Uterus (tissue), 2 donors: ENCODE measurements at regions not wholly inside any gene's neighbourhood (a gene's known extent, or its start where the extent isn't known, plus 50 kb on each side); places are given as distances from the start of the nearest gene placed in this dataset.

Source experiments
- CTCF ChIP-seq, 4 experiments: fragments of 200-600 bp in 2 of 4; fragments of 450-650 bp in 2 of 4; sonication (generic) in 2 of 4; IDR thresholded peaks; one replicate each; pipeline ENCODE4 v1.5.1; 2016 to 2019; ENCODE audit warnings: antibody characterized with exemption in 4 of 4, mild to moderate bottlenecking in 2 of 4, moderate library complexity in 1 of 4
- POLR2A ChIP-seq, 2 donors: fragments of 450-650 bp; IDR thresholded peaks; one replicate each; pipeline ENCODE4 v1.6.1; 2016; ENCODE audit warnings: antibody characterized with exemption in 2 of 2, mild to moderate bottlenecking in 1 of 2, moderate library complexity in 1 of 2

- TF ChIP-seq POLR2A (IDR thresholded peaks at IDR 0.05) (no peak), CTCF (IDR thresholded peaks at IDR 0.05) (no peak)
Measured at GRCh38 chr2:172182624-172183023, 79.9 kb upstream of the DLX2 start.
